OCI-LY7 (cell line): ENCODE measurements at regions not wholly inside any gene's neighbourhood (a gene's known extent, or its start where the extent isn't known, plus 50 kb on each side); places are given as distances from the start of the nearest gene placed in this dataset.

Experiments
- EZH2phosphoT487 ChIP-seq: fragments of 200-600 bp; sonication (generic); IDR thresholded peaks from 2 replicates; pipeline ENCODE4 v1.6.1; 2018; ENCODE audit warnings: low read depth, borderline replicate concordance, mild to moderate bottlenecking, mixed run types, antibody characterized with exemption, low read length, moderate library complexity, mixed read lengths
- TF ChIP-seq, protein P1 (sequence below): fragments of 200-600 bp; sonication (generic); conservative IDR thresholded peaks from 2 replicates; pipeline ENCODE4 v1.5.1; 2014; ENCODE audit warnings: mild to moderate bottlenecking, antibody characterized with exemption, low read length, moderate library complexity, mixed read lengths

DNA sequence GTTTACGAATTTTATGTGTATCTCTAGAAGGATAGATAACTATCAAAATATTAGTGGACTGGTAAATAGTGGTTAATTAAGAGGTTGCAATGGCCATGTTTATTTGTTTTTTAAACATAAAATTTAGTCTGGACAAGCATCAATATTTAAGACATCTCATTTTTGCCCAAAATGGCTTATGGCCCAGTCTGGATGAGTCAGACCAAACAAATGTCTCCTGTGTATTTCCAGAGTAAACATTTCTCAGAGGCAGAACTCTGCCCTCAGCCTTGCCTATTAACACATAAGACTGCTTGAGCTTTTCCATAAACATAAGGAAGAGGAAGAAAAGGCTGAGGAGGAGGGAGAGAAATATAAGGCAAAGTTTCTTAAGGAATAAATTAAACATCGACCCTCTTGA is 277.1 kb upstream of the DIAPH2 start:
- TF ChIP-seq, protein P1, sequence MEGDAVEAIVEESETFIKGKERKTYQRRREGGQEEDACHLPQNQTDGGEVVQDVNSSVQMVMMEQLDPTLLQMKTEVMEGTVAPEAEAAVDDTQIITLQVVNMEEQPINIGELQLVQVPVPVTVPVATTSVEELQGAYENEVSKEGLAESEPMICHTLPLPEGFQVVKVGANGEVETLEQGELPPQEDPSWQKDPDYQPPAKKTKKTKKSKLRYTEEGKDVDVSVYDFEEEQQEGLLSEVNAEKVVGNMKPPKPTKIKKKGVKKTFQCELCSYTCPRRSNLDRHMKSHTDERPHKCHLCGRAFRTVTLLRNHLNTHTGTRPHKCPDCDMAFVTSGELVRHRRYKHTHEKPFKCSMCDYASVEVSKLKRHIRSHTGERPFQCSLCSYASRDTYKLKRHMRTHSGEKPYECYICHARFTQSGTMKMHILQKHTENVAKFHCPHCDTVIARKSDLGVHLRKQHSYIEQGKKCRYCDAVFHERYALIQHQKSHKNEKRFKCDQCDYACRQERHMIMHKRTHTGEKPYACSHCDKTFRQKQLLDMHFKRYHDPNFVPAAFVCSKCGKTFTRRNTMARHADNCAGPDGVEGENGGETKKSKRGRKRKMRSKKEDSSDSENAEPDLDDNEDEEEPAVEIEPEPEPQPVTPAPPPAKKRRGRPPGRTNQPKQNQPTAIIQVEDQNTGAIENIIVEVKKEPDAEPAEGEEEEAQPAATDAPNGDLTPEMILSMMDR, result no peak
- no peak for TF ChIP-seq EZH2phosphoT487
